GM10248 (cell line): ENCODE measurements at regions not wholly inside any gene's neighbourhood (a gene's known extent, or its start where the extent isn't known, plus 50 kb on each side); places are given as distances from the start of the nearest gene placed in this dataset.
"Not testable (repeated sequence)": the region's sequence is repeated elsewhere in the genome, so short reads cannot be mapped to it uniquely, and the experiment has no call there.

Experiments
- CTCF ChIA-PET: fragments of 300-600 bp; sonication (Branson Sonifier 250); formaldehyde crosslinking; extraction: SDS; loops from one replicate; lab custom pipeline; 2021; ENCODE audit warnings: antibody characterized with exemption; lab: Yijun Ruan, JAX
- POLR2A ChIA-PET: fragments of 350-650 bp; sonication (Branson Sonifier 250); formaldehyde crosslinking; extraction: SDS; loops from one replicate; lab custom pipeline; 2020; ENCODE audit warnings: antibody characterized with exemption; lab: Yijun Ruan, JAX
- DNase-seq: peaks from one replicate; pipeline ENCODE4 v3.0.0; 2012; ENCODE audit errors: extremely low spot score
- TF ChIP-seq, protein P1 (sequence below): IDR thresholded peaks from 2 replicates; pipeline ENCODE4 v1.5.1; 2012; ENCODE audit warnings: mild to moderate bottlenecking, low read depth; ENCODE audit errors: extremely low read depth, missing control alignments, control extremely low read depth

GRCh38 chr3:27613846-27614500, 108.2 kb downstream of the EOMES start:
- ChIA-PET CTCF (no interaction called here), POLR2A (no interaction called here)
- TF ChIP-seq, protein P1, sequence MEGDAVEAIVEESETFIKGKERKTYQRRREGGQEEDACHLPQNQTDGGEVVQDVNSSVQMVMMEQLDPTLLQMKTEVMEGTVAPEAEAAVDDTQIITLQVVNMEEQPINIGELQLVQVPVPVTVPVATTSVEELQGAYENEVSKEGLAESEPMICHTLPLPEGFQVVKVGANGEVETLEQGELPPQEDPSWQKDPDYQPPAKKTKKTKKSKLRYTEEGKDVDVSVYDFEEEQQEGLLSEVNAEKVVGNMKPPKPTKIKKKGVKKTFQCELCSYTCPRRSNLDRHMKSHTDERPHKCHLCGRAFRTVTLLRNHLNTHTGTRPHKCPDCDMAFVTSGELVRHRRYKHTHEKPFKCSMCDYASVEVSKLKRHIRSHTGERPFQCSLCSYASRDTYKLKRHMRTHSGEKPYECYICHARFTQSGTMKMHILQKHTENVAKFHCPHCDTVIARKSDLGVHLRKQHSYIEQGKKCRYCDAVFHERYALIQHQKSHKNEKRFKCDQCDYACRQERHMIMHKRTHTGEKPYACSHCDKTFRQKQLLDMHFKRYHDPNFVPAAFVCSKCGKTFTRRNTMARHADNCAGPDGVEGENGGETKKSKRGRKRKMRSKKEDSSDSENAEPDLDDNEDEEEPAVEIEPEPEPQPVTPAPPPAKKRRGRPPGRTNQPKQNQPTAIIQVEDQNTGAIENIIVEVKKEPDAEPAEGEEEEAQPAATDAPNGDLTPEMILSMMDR: no peak
- DNase-seq: no peak

DNA sequence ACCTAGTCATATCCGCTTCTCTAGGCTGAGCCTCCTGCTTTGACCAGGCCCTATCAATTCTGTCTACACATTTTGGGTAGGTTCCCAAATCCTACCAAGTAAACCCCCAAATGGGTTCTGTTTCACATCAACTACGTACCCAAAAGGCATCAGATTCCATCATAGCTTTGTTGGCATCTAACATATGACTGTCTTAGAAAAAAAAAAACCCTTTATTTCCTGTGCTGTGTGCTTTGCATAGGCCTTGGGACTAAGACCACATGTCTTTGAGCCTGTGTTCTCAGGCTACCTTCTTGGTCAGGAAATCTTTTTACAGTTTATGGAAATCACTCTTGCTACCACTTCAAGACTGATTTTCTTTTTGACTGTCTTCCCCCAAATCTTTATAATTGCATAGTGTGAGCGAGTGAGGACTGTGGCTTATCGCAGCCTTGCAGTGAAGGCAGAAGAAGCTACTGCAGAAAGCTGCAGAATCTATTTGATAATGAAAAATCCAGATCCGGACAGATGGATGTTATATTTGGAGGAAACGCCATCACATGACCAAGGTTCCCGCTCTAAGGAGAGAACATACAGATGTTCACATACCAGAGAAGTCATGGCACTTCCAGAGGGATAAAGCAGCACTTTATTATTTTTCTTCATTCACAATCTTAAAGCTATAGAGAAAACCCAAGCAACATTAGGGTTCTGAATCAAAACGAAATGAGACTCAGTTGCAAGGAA, 111.2 kb downstream of the EOMES start:
- TF ChIP-seq, protein P1: no peak
- ChIA-PET POLR2A (no interaction called here), CTCF (interaction anchor here (1.0 to 1.3 kb wide), 2 partner anchors 23 to 253 kb away, joined by 3 read pairs; no protein-coding TSS in a partner anchor)
- DNase-seq: no peak

DNA sequence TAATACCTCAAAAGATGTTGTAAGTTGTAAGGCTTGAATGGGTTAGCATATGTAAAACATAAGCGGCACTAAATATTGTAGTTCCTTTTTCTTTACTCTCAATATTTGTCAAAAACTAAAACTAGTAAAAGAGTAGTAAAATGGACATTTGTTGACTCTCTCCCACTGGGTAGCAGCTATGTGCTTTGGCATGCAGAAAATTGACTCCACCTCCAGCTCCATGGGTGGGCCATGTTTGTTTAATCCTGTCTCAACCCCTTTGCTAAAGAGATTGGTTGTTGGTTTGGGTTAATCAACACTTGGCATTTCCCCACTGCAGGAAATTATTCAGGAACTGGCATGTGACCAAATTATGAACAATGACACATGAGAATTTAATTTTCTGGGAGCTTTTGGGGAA, 114.8 kb downstream of the EOMES start:
- DNase-seq: no peak
- ChIA-PET POLR2A (no interaction called here), CTCF (interaction anchor here (1.0 kb wide), 1 partner anchor 52 kb away, joined by 3 read pairs; no protein-coding TSS in a partner anchor)
- TF ChIP-seq, protein P1: no peak

- TF ChIP-seq, protein P1: no peak
- ChIA-PET POLR2A (no interaction called here), CTCF (interaction anchor here (1.0 kb wide), 1 partner anchor 53 kb away, joined by 3 read pairs; no protein-coding TSS in a partner anchor)
- DNase-seq: no peak
These were observed 115.6 kb downstream of the EOMES start for GRCh38 chr3:27606537-27606936.

DNA sequence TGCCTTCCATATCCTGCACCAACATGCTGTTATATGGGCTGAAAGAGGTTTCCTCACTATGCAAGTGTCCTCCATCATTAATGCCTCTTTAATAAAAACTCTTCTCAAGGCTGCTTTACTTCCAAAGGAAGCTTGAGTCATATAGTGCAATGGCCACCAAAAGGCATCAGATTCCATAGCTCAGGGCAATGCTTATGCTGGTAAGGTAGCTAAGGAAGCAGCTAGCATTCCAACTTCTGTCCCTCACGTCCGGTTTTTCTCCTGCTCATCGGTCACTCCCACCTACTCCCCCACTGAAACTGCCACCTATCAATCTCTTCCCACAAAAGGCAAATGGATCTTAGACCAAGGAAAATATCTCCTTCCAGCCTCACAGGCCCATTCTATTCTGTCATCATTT, 117.1 kb upstream of the SLC4A7 start:
- POLR2A ChIA-PET, CTCF ChIA-PET, DNase-seq: not testable (repeated sequence)

- POLR2A ChIA-PET, CTCF ChIA-PET, DNase-seq: not testable (repeated sequence)
These were observed 115.6 kb upstream of the SLC4A7 start for GRCh38 chr3:27599741-27600140.

DNA sequence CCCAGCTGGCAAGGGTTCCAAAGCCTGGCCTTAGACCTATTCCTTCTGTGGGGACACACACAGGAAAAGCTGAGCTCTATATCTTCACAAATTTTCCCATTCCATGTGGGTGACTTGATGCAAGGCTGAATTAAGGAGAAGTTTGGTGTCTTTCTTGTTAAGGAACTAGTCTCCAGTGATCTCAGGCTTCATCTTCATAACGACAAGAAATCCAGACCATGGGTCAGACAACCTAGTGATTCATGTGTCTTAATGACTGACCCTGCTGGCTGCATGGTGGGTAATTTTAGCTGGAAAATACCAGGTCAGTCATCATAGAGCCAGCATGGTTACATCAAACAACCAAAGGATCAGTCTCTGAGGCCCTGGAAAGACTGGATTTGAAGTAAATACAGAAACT, 112.7 kb upstream of the SLC4A7 start:
- DNase-seq: no peak
- POLR2A ChIA-PET: no interaction called here
- CTCF ChIA-PET: no interaction called here
- TF ChIP-seq, protein P1: no peak
